ENCODE measurements at regions not wholly inside any gene's neighbourhood (a gene's known extent, or its start where the extent isn't known, plus 50 kb on each side); places are given as distances from the start of the nearest gene placed in this dataset.

DNA sequence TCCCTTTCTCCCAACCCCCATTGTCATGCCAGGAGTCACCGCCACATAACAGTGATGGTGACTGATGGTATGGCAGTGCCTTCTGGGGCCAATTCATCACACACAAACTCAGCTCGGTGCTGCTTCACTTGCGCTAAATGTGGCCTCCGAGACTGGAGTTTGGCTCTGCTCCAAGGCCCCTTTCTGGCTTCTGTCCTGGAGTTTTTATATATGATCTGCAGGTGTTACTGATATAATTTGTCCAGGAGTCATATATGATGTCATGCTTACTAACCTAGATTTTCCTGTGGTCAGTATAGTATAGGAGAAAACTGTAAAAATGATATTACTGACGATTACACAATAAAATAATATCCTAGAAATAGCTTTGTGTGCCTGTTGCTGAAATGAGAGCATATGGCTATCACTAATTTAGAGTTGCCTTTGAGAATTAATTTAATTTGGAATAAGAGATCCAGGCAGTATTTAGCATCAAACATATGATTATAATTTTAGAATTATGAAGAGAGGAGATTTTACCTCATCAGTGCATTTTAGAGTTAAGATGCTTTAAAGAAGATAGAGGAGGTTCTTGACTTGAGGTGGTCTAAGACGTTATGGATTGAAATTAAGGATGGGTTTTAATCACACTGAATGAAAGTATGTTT lies 334.1 kb upstream of the CD180 start (continued):
- no peak for TF ChIP-seq ATOH8 (CRISPR knock-in tag; IDR thresholded peaks at IDR 0.05; ENCODE audit: low read depth)
- no peak for TF ChIP-seq NFE2L2 (conservative IDR thresholded peaks at IDR 0.05; ENCODE audit: low read length)

GRCh38 chr5:67528953-67529352 lies 332.4 kb upstream of the CD180 start:
- H3K27ac ChIP-seq, result no peak overlapping the region
- no peak overlapping the region for H3K4me2 ChIP-seq
- ChIA-PET CTCF (interaction anchor here (1.1 kb wide), 1 partner anchor 70 kb away, joined by 3 read pairs; no protein-coding TSS in a partner anchor), POLR2A (no interaction called here)
- DNase-seq (ENCODE audit: low read depth in 1 of 2, low spot score in 1 of 2) (no peak), FAIRE-seq (no peak), ATAC-seq (no peak)
- peaks cover 7% of the 10 kb centered on the region; the same call in 1 of the 3 replicates for H3K9me3 ChIP-seq
- H3K4me3 ChIP-seq, result no peak overlapping the region
- 15% methylated on average over 3 of the region's 3 CpGs for WGBS (ENCODE audit: missing lambda C conversion rate)
- no peak for TF ChIP-seq RCOR1 (IDR thresholded peaks at IDR 0.05; ENCODE audit: low read depth, low read length)
- no peak for TF ChIP-seq JUN (IDR thresholded peaks at IDR 0.05)
- no peak for TF ChIP-seq MAFK (IDR thresholded peaks at IDR 0.05; ENCODE audit: partially characterized antibody)
- no peaks in the 10 kb centered on the region for H3K4me1 ChIP-seq

DNA sequence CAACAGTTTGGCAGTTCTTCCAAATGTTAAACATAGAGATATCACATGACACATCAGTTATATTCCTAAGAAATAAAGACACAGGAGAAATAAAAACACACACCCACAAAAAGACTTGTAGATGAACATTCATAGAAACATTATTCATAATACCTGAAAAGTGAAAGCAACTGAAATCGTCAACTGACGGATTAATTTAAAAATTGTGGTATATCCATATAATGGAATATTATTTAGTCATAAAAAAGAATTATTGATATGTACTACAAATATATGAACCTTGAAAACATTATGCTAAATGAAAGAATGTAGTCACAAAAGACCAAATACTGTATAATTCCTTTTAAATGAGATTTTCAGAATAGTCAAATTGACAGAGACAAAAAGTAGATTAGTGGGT lies 330.2 kb upstream of the CD180 start:
- CTCF ChIA-PET, result no interaction called here
- TF ChIP-seq CHD4 (IDR thresholded peaks at IDR 0.05; ENCODE audit: borderline replicate concordance) (no peak), RNF2 (IDR thresholded peaks at IDR 0.05; ENCODE audit: borderline replicate concordance, low read depth) (no peak), HOXB5 (CRISPR knock-in tag; IDR thresholded peaks at IDR 0.05) (no peak), MAZ (IDR thresholded peaks at IDR 0.05; ENCODE audit: borderline replicate concordance, low read depth, low read length) (no peak), KDM1A (IDR thresholded peaks at IDR 0.05; ENCODE audit: low read depth) (no peak), SREBF2 (IDR thresholded peaks at IDR 0.05) (no peak), EHMT2 (IDR thresholded peaks at IDR 0.05; ENCODE audit: low read depth) (no peak), CEBPB (IDR thresholded peaks at IDR 0.05) (no peak)
- TF ChIP-seq, protein P1, sequence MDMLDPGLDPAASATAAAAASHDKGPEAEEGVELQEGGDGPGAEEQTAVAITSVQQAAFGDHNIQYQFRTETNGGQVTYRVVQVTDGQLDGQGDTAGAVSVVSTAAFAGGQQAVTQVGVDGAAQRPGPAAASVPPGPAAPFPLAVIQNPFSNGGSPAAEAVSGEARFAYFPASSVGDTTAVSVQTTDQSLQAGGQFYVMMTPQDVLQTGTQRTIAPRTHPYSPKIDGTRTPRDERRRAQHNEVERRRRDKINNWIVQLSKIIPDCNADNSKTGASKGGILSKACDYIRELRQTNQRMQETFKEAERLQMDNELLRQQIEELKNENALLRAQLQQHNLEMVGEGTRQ (IDR thresholded peaks at IDR 0.05), result no peak
- TF ChIP-seq, protein P2, sequence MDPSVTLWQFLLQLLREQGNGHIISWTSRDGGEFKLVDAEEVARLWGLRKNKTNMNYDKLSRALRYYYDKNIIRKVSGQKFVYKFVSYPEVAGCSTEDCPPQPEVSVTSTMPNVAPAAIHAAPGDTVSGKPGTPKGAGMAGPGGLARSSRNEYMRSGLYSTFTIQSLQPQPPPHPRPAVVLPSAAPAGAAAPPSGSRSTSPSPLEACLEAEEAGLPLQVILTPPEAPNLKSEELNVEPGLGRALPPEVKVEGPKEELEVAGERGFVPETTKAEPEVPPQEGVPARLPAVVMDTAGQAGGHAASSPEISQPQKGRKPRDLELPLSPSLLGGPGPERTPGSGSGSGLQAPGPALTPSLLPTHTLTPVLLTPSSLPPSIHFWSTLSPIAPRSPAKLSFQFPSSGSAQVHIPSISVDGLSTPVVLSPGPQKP (IDR thresholded peaks at IDR 0.05; ENCODE audit: low read depth, low read length), result no peak
- POLR2A ChIA-PET, result no interaction called here
- Histone ChIP-seq H3K4me1 (no peaks in the 10 kb centered on the region), H3K4me3 (no peak overlapping the region), H3K4me2 (no peak overlapping the region), H3K27ac (no peak overlapping the region), H3K9me3 (peaks cover 7% of the 10 kb centered on the region; the same call in 1 of the 3 replicates)
- FAIRE-seq, result no peak
- 83% methylated on average over 2 of the region's 2 CpGs for WGBS (ENCODE audit: missing lambda C conversion rate)
- ATAC-seq, result no peak
- DNase-seq (ENCODE audit: low read depth in 1 of 2, low spot score in 1 of 2), result no peak

DNA sequence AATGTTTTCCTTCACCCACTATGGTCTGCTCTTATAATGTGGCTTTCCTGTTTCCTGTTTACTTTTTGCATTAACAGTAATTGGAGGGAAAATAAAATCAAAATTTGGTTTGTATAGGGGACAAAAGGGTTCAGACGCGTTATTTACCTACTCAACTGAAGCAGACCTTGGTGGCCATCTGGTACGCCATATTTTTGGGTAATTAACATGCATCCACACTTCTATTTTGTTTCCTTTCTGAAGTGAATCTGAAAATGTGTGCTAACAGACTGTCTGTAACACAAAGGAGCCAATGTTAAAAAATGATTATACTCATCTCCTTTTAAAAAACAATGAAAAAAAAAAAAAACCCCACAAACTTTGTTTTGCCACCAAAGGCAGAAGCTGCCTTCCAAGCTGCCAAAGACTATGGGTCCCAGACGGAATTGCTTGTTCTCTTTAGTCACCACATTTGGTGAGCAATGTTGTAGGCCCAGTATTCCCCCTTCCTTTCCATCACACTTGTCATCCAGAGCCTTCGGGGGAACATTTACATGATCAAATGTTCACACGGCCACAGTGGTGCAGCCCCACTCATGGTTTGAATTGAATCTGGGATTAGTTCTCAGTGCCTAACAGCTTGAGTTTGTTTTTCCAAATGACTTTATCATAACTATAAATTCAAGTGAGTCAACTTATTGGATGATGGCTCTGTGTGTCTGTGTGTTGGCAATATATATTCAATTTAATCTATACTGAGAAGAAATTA lies 323.7 kb upstream of the CD180 start:
- H3K27ac ChIP-seq, result no peak overlapping the region
- ATAC-seq, result no peak
- no peaks in the 10 kb centered on the region for H3K9me3 ChIP-seq
- no peak for FAIRE-seq
- ChIA-PET POLR2A (no interaction called here), CTCF (no interaction called here)
- H3K4me2 ChIP-seq, result no peak overlapping the region
- no peak overlapping the region for H3K4me3 ChIP-seq
- WGBS (ENCODE audit: missing lambda C conversion rate), result 61% methylated on average over 6 of the region's 6 CpGs
- TF ChIP-seq PHF8 (IDR thresholded peaks at IDR 0.05; ENCODE audit: borderline replicate concordance, low read depth), result no peak
- no peaks in the 10 kb centered on the region for H3K4me1 ChIP-seq
- no peak for DNase-seq (ENCODE audit: low read depth in 1 of 2, low spot score in 1 of 2)
